RWPE1 (cell line): ENCODE measurements at regions not wholly inside any gene's neighbourhood (a gene's known extent, or its start where the extent isn't known, plus 50 kb on each side); places are given as distances from the start of the nearest gene placed in this dataset.
A peak's percentile ranks its signal among the peaks of the same experiment; 100 is the strongest.

Experiments used
- CTCF ChIA-PET: fragments of 350-600 bp; sonication (Branson Sonifier 250); formaldehyde crosslinking; extraction: SDS; loops from one replicate; lab custom pipeline; 2021; lab: Yijun Ruan, JAX
- POLR2A ChIA-PET: fragments of 400-600 bp; formaldehyde crosslinking; extraction: SDS; loops from one replicate; lab custom pipeline; 2020; ENCODE audit warnings: antibody characterized with exemption; ENCODE audit not compliant: low non-redundant PET; lab: Yijun Ruan, JAX
- DNase-seq: peaks from one replicate; pipeline ENCODE4 v3.0.0; 2012; ENCODE audit warnings: low spot score
- H3K27ac ChIP-seq: fragments of 450-650 bp; 2 replicates; pipeline ENCODE4 v1.5.1; 2017
- CTCF ChIP-seq: fragments of 450-650 bp; conservative IDR thresholded peaks from 2 replicates; pipeline ENCODE4 v1.5.1; 2017; ENCODE audit warnings: low read depth, mild to moderate bottlenecking

DNA sequence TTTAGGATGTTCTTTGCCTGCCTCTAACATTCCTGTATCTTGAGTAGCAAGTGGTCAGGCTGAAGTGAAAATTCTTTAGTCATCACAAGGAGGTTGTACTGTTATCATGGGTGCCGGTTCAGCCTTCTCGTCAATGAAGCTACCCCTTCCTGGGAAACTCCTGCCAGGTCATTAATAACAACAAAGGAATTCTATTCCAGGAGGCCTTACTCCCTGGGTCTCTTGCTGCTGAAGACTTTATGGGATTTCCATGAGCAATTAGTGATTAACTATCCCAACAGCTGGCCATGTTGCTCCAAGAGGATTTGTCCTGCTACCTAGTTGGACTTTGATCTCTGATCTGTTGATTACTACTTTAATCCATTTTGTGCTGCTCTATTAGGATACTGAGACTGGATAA lies 62.7 kb upstream of the ELOVL5 start:
- POLR2A ChIA-PET: no interaction called here
- no peak overlapping the region for H3K27ac ChIP-seq
- CTCF ChIA-PET: interaction anchor here (1.7 kb wide), 1 partner anchor 239 kb away, joined by 8 read pairs; no protein-coding TSS in a partner anchor
- no peak for TF ChIP-seq CTCF
- no peak for DNase-seq

- no peak overlapping the region for H3K27ac ChIP-seq
- DNase-seq: peak; percentile 34
- ChIA-PET POLR2A (no interaction called here), CTCF (interaction anchor here (0.7 to 1.7 kb wide), 3 partner anchors 74 to 1013 kb away, joined by 3 to 8 read pairs (median 3); no protein-coding TSS in a partner anchor)
- TF ChIP-seq CTCF: peak; percentile 50
Observed at GRCh38 chr6:53410508-53411258, 61.9 kb upstream of the ELOVL5 start.

- no peak overlapping the region for H3K27ac ChIP-seq
- DNase-seq: no peak
- no peak for TF ChIP-seq CTCF
- CTCF ChIA-PET: interaction anchor here (0.5 to 0.6 kb wide), 2 partner anchors 38 to 1494 kb away, joined by 3 to 5 read pairs; no protein-coding TSS in a partner anchor
- POLR2A ChIA-PET: no interaction called here
Observed at GRCh38 chr6:53408826-53409225, 60.1 kb upstream of the ELOVL5 start.

DNA sequence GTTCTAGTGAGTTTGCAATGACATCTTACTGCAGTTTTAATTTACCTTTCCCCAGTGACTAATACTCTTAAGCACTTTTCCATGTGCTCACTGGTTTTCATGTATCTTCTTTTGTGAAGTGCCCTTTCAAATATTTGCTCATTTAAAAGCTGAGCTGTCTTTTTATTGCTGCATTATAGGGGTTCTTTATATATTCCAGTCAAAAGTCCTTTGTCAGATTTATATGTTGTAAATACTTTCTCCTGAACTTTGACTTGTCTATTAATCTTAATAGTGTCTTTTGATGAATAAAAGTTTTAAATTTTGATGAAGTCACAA lies 50.2 kb upstream of the ELOVL5 start:
- CTCF ChIA-PET: no interaction called here
- no peak for DNase-seq
- no peak overlapping the region for H3K27ac ChIP-seq
- no peak for TF ChIP-seq CTCF
- POLR2A ChIA-PET: no interaction called here

DNA sequence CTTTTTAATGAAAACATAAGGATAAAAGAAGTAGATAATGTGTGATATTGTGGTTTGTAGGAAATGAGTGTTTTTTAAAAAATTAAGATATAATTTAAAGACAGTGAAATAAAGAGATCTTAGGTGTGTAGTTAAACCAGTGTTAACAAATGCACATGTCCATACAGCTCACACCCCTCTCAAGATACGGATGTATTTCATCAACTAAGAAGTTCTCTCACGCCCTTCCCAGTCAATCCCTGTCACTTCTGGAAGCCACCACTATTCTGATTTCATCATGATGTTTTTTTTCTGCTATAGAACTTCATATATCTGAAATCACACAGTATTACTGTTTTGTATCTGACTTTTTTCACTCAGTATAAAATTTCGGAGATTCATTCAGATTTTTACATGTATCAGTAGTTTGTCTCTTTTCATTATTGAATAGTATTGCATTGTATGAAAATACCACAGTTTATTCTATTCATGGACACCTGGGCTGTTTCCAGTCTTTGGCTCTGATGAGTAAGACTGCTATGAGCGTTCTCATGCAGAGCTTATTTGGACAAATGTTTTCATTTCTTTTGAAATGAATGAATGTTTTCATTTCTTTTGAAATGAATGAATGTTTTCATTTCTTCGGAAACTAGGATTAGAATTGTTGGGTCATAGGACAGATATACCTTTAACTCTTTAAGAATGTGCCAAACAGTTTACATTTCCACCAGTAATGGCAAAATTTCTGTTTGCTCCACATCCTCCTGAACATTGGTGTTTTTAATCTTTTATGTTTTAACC lies 49.7 kb upstream of the ELOVL5 start:
- no peak for TF ChIP-seq CTCF
- ChIA-PET CTCF (interaction anchor here (0.6 kb wide), 1 partner anchor 253 kb away, joined by 3 read pairs; no protein-coding TSS in a partner anchor), POLR2A (no interaction called here)
- H3K27ac ChIP-seq: no peak overlapping the region
- no peak for DNase-seq
